ENCODE measurements at regions not wholly inside any gene's neighbourhood (a gene's known extent, or its start where the extent isn't known, plus 50 kb on each side); places are given as distances from the start of the nearest gene placed in this dataset.
A peak's percentile ranks its signal among the peaks of the same experiment; 100 is the strongest.

GRCh38 chr6:167711768-167712730 is 114.7 kb upstream of the AFDN start:
- intact Hi-C loops (cut with DNase I; ENCODE audit: low total_unique reads) = no loop called here
- TF ChIP-seq CTCF (IDR thresholded peaks at IDR 0.05) (no peak), POLR2A (IDR thresholded peaks at IDR 0.05) (no peak)
- H3K4me3 ChIP-seq (ENCODE audit: low read depth, poor library complexity, severe bottlenecking) = no peak overlapping the region
- DNase-seq (ENCODE audit: low spot score in 2 of 2) = no peak
- 83 to 90% methylated on average over 17 to 19 of the region's 19 CpGs for WGBS, 2 donors

DNA sequence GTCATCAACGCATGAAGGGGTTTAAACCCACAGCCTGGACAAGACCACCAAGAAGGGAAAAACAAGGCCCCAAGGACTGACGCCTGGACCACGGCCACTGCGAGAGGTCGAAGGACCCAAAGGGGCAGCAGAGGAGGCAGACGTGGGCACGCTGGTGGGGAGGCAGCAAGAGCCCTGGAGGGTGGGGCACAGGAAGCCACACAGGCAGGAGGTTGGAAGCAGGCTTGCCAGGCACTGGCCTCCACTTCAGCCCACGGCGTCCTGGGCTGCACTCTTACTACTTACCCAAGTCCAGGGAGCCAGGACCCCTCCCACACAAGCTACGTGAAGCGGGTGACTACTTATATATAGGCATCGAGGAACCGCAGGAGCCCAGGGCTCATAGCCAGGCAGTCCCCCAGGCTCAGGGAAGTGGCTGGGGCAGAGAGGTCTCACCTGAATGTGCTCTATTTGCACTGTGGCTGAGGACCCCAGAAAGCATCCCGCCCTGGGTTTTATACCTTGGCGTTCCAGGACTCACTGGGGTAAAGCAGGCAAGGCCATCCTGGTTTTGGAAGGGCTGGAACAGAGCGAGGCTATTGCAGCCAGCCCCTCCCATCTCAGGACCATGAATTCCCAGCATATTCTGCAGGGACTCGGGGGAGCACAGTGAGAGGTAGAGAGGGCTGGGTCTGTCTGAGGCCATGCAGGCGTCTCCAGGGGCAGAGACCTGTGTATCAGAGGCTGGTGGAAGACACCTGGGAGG is 113.8 kb upstream of the AFDN start:
- H3K4me3 ChIP-seq (ENCODE audit: low read depth, poor library complexity, severe bottlenecking) = no peak overlapping the region
- intact Hi-C loops (cut with DNase I; ENCODE audit: low total_unique reads) = no loop called here
- TF ChIP-seq POLR2A (IDR thresholded peaks at IDR 0.05) (no peak), CTCF (IDR thresholded peaks at IDR 0.05) (no peak)
- 80 to 86% methylated on average over 18 of the region's 18 CpGs for WGBS, 2 donors
- no peak for DNase-seq (ENCODE audit: low spot score in 2 of 2)

DNA sequence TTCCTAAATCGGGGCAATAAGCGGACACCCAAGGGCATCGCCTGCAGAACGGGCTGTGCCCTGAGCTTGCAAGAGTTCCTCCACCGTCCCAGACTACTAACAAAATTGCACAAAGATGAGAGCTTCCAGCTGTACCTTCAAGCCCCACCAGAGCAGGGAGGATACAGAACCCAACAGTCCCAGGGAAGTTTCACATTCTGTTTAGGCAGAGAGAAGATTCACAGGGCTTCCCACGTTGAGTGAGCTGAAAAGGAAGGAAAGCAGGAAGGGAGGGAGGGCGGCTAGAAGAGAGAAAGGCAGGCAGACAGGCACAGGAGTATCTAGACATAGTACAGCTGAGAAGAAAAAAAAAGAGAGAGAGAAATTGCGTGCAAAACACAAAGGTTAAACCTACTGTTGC is 112.6 kb upstream of the AFDN start:
- no peak overlapping the region for H3K4me3 ChIP-seq (ENCODE audit: low read depth, poor library complexity, severe bottlenecking)
- intact Hi-C loops (cut with DNase I; ENCODE audit: low total_unique reads) = no loop called here
- 44 to 48% methylated on average over 8 of the region's 8 CpGs for WGBS, 2 donors
- peak in 1 of 2 donors; percentile 50 for DNase-seq (ENCODE audit: low spot score in 2 of 2)
- TF ChIP-seq POLR2A (IDR thresholded peaks at IDR 0.05) = no peak
- no peak for TF ChIP-seq CTCF (IDR thresholded peaks at IDR 0.05)

DNA sequence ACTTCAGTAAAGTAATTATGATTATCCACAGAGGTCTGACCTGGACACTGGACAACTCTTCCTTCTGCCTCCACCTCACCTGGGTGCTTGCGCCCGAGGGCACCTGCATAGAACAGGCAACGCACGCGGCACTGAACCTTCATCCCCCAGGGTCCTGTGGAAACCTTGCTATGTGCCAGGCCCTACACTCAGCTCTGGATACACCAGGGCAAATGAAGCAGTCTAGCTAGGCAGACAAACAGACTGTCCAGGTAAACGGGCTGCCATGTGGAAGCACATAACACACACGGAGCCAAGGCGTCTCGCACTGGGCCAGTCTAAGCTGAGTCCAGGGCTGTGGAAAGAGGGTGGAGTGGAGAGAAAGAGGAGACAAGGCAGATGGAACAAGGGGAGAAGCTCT is 109.3 kb upstream of the AFDN start:
- H3K4me3 ChIP-seq (ENCODE audit: low read depth, poor library complexity, severe bottlenecking) = no peak overlapping the region
- TF ChIP-seq CTCF (IDR thresholded peaks at IDR 0.05) = no peak
- no peak for TF ChIP-seq POLR2A (IDR thresholded peaks at IDR 0.05)
- DNase-seq (ENCODE audit: low spot score in 2 of 2) = no peak
- intact Hi-C loops (cut with DNase I; ENCODE audit: low total_unique reads) = no loop called here
- 95 to 97% methylated on average over 9 of the region's 9 CpGs for WGBS, 2 donors

DNA sequence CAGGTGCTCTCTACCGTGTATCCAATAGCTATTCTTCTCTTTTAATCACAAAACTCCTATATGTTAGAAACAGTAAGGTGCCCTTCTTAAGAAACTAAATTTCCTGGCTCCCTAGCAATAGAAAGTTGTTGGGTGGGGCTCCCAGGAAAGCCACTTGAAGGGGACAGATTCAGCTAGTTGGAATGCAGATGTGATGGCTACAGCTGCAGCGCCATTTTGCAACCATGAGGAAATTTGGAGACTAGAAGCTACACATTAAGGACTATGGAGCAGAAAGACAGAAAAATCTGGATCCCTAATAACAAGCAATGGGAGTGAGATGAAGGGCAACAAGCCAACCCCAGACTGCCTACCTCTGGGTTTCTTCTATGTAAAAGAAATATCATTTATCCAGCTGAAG is 108.8 kb upstream of the AFDN start:
- DNase-seq (ENCODE audit: low spot score in 2 of 2) = no peak
- intact Hi-C loops (cut with DNase I; ENCODE audit: low total_unique reads) = no loop called here
- 95 to 98% methylated on average over 2 of the region's 2 CpGs for WGBS, 2 donors
- TF ChIP-seq POLR2A (IDR thresholded peaks at IDR 0.05) (no peak), CTCF (IDR thresholded peaks at IDR 0.05) (no peak)
- H3K4me3 ChIP-seq (ENCODE audit: low read depth, poor library complexity, severe bottlenecking) = no peak overlapping the region

All from lower leg skin (tissue), 4 donors.